ENCODE measurements at regions not wholly inside any gene's neighbourhood (a gene's known extent, or its start where the extent isn't known, plus 50 kb on each side); places are given as distances from the start of the nearest gene placed in this dataset.
A peak's percentile ranks its signal among the peaks of the same experiment; 100 is the strongest.

GRCh38 chr14:100638211-100638855 lies 51.1 kb upstream of the BEGAIN start:
- DNase-seq (ENCODE audit: low spot score), result no peak

- DNase-seq (ENCODE audit: low spot score), result no peak
Measured at GRCh38 chr14:100639280-100639679, 52.1 kb upstream of the BEGAIN start.

GRCh38 chr14:100640471-100641273 lies 53.5 kb upstream of the BEGAIN start:
- no peak for DNase-seq (ENCODE audit: low spot score)

- no peak for DNase-seq (ENCODE audit: low spot score)
Measured at GRCh38 chr14:100641274-100641860, 54.1 kb upstream of the BEGAIN start.

DNA sequence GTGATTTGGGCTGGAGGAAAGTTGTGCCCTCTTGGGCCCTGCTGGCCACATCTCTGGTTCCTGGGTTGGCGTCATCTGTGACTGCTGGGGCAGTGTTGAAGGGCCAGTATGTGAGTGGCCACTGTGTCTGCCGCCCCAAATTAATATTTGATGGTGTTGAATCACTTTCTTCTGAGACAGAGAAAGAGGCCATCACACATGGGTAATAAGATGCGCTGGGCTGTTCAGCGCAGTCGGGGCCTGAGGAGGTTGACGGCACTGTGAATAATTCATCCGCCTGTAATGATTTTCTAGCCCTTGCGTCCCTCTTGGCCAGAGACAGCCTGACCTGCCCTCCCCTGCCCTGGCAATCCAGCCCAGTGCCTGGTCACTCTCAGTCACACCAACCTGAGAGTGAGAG lies 56.2 kb upstream of the BEGAIN start:
- no peak for DNase-seq (ENCODE audit: low spot score)

DNA sequence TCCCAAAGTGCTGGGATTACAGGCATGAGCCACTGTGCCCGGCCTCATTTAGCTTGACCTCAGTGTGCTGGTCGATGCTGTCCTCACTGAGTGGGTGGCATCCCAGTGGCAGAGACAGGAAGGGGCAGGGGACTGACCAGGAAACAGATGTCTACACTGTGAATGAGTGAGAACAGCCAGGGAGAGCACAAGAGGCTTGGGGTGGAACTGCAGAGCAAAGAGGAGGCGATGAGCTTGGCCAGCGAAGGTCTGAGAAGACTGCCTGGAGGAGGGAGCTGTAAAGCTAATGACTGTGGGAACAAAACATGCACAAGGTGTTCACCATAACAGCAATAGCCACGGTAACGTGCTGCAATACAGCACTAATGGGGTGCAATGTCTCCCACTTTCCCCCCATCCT lies 57.2 kb upstream of the BEGAIN start:
- no peak for DNase-seq (ENCODE audit: low spot score)

GRCh38 chr14:100644784-100645183 lies 57.6 kb upstream of the BEGAIN start:
- no peak for DNase-seq (ENCODE audit: low spot score)

DNA sequence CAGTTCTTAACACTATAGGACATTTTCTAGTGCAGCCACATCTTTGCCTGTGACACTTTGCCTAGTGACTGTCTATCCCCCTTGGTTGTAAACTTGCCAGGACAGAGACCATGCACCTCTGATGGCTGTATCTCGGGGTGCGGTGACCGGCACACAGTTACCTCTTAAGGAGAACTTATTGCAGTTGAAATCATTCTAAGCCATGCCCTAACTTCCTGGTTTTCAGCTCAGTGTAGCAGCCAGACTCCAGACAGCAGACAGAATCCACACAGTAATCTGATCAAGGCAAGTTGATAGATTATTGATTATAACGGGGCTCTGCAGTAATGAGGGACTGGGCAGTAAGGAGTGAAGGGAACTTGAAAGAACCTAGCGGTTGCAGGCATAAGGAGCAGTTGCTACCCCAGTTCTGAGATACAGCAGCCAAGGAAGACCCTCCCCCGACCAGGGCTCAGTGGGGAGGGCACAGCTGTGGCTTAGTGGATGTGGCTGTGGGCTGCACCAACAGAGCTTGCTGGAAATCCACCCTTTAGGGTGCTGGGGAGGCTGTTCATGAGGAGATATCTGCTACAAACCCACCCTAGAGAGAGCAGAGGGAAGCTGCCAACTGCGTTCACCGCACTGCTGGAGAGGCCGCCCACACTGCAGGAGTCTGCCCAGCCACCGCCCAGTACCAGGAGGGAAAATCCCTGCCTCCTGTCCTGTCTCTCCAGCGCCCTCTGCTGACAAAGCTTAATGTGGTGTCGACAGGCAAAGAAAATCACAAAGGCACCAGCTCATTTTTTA lies 58.2 kb upstream of the BEGAIN start:
- peak; percentile 92 for DNase-seq (ENCODE audit: low spot score)

- no peak for DNase-seq (ENCODE audit: low spot score)
Measured at GRCh38 chr14:100645982-100646314, 58.7 kb upstream of the BEGAIN start.

DNA sequence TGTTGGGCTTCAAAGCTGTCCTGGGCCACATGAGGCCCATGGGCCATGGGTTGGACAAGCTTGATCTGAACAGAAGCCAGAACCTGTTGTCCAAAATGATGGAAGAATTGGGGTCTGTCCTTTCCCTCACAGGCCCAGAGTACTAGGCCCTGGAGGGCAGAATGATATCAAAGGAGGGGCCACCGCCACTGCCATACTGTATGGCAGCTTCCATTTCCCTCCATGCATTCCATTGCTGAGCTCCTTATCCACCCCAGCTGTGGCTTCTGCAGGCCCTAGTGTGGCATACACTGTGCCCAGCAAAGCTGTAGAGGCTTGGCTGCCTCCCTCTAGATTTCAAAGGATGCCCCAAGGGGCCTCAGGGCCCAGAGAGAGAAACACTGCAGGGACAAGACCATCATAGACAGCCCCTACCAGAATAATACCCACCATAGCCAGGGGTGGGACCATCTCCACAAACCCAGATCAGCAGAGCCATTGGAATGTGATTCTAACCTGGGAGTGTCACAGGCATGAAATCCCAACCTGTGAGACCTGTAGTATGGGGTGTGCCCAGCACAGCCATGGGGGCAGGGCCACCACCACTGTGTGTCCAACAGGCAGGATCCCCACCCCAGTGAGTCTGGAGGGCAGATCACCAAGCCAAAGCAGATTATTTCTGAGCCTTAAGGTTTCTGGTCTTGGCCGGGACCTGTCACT lies 61.4 kb upstream of the BEGAIN start:
- no peak for DNase-seq (ENCODE audit: low spot score)

DNA sequence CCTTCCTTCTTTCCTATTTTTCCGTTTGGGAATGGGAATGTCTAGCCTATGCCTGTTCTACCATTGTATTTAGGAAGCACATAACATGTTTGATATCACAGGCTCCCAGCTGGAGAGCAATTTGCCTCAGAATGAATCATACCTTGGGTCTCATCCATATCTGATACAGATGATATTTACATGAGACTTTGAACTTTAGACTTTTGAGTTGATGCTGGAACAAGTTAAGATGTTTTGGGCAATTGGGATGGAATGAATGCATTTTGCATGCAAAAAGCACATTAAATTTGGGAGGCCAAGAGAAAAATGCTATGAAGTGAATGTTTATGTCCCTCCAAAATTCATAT lies 61.9 kb upstream of the BEGAIN start:
- DNase-seq (ENCODE audit: low spot score), result no peak

DNA sequence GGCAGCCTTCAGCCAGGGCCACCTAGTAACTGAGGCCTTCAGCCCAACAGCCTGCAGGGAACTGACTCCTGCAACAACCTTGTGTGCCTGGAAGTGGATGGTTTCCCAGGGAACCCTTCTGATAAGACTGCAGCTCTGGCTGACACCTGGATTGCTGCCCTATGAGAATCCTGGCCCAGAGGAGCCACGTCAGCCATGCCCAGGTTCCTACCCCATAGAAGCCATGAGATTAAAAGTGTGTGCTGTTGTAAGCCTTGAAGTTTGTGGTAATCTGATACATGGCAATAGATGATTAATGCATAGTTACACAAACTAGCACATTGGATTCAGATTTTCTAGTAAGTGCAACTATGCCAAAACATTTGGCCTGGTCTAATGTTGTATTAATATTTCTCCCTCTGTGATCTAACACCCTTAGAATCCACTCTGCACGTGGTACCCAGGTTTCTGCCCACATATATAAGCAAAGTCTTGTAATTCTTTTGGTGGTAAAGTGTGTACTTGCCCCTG lies 64.8 kb upstream of the BEGAIN start:
- no peak for DNase-seq (ENCODE audit: low spot score)

DNA sequence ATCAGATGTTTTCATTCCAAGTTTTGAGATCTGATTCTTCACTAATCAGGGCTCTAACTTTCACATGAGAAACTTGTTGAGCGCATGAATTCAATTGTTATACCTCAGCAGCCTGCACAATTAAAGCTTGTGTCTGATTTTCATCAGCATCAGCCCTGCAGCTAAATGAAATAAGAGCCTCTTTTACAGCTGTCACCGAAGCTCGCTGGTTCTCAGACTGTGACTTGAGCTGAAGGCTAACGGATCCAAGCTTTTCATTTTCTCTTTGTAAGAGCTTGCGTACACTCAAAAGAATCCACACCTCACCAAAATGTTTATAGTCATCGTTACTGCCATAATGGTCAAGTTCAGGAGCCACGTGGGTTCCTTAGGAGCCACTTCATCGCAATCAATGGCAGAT lies 65.5 kb upstream of the BEGAIN start:
- DNase-seq (ENCODE audit: low spot score), result no peak

- DNase-seq (ENCODE audit: low spot score), result no peak
Measured at GRCh38 chr14:100653409-100653808, 66.2 kb upstream of the BEGAIN start.

GRCh38 chr14:100654025-100654813 lies 67.0 kb upstream of the BEGAIN start:
- no peak for DNase-seq (ENCODE audit: low spot score)

DNA sequence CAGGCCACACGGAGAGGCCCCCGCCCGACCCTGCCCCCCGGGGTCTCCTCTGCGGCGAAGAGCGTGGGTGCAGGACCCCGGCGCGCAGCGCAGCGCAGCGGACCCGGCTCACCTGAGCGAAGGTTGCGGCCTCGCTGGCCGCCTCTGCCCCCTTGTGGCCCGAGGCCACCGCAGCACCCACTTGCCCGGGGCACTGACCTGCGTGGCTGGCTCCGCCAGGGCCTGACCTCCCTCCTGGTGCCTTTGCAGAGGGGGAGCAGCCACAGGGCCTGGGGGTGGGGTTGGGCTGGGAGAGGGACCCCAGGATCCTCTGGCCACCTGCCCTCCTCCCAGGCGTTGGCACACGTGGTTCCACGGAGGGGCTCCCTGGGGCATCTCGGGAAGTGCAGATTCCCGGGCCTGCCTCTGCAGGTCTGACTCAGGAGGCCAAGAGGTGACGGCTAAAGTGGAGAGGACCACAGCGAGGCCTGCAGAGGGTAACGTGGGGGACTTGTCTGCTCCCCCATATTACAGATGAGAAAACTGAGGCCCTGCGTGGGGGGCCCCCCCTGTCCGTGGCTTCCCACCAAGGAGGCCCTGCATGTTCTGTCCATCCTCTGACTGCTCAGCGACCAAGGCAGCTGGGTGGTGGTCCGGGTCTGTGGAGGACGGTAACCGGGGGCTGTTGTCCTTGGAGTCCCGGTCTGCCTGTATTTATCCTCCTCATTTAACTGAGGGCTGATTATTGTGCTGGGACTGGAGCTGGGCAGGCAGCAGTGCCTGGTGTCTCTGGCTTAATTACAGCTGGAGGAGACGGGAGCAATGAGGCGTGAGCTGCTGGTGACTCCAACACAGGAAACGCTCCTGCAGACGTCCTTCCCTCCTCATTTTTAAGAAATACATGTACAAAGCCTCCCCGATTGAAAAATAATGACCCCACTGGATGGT lies 67.9 kb upstream of the BEGAIN start:
- no peak for DNase-seq (ENCODE audit: low spot score)

DNA sequence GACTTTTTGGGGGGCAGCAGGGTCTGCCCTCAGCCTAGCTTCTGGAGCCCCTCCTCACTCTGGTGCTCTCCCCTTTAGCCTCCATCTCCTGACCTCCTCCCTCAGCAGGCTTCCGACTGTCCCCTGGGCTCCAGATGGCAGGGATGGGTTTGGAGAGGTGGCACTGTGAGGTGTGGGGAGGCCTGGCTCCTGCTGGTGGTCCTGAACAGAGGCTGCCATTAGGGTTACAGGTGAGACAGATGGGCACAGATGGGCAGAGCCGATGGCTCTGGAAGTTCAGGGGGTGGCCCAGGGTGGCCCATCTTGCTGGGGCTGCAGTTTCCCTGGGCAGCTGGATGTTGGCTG lies 68.5 kb upstream of the BEGAIN start:
- no peak for DNase-seq (ENCODE audit: low spot score)

GRCh38 chr14:100656996-100657395 lies 69.7 kb upstream of the DLK1 start:
- no peak for DNase-seq (ENCODE audit: low spot score)

DNA sequence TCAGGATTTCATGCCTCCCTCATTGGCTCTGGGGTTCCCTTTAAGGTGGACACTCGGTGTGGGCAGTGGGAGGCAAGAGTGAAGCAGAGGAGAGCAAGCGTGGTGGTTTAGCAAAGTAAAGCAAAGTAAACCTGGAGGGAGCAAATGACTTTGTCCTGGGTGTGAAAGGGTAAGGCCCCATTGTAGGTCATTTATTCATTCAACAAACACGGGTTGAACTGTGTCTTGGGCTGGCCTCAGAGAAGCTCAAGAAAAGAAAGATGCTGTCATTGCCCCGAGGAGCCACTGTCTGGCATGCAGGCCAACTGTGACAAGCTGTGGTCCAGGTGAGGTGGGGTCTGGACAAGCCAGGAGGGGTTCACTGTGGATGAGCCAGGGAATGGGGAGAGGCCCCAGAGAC lies 68.9 kb upstream of the DLK1 start:
- DNase-seq (ENCODE audit: low spot score), result no peak

- DNase-seq (ENCODE audit: low spot score), result no peak
Measured at GRCh38 chr14:100658181-100658886, 68.4 kb upstream of the DLK1 start.
